Neural progenitor cell (in vitro differentiated cells): ENCODE measurements at regions not wholly inside any gene's neighbourhood (a gene's known extent, or its start where the extent isn't known, plus 50 kb on each side); places are given as distances from the start of the nearest gene placed in this dataset.

Source experiments
- CTCF ChIP-seq: fragments of 200-600 bp; sonication (generic); IDR thresholded peaks from 2 replicates; pipeline ENCODE4 v1.5.1; 2017; ENCODE audit warnings: antibody characterized with exemption, mild to moderate bottlenecking
- EZH2 ChIP-seq: fragments of 200-600 bp; sonication (generic); IDR thresholded peaks from 2 replicates; pipeline ENCODE4 v1.6.1; 2017; ENCODE audit warnings: antibody characterized with exemption, mild to moderate bottlenecking, moderate library complexity
- EZH2phosphoT487 ChIP-seq: fragments of 200-600 bp; sonication (generic); IDR thresholded peaks from 2 replicates; pipeline ENCODE4 v1.6.1; 2017; ENCODE audit warnings: antibody characterized with exemption

GRCh38 chr4:189396435-189396834 is 544.2 kb upstream of the FRG1 start:
- TF ChIP-seq CTCF (no peak), EZH2phosphoT487 (no peak), EZH2 (no peak)
